ENCODE measurements at regions not wholly inside any gene's neighbourhood (a gene's known extent, or its start where the extent isn't known, plus 50 kb on each side); places are given as distances from the start of the nearest gene placed in this dataset.

- Mint-ChIP-seq H3K4me1 (ENCODE audit: low read depth) (no peaks in the 10 kb centered on the region), H3K4me3 (no peak overlapping the region), H3K27ac (no peak overlapping the region), H3K9me3 (peaks cover 4% of the 10 kb centered on the region), H3K27me3 (no peaks in the 10 kb centered on the region), H3K36me3 (no peaks in the 10 kb centered on the region)
- intact Hi-C loops (cut with micrococcal nuclease): no loop called here
- ChIA-PET CTCF (no interaction called here), POLR2A (no interaction called here)
- DNase-seq: no peak
These were observed 615.7 kb upstream of the UBE2E2 start for GRCh38 chr3:22587446-22587845.

- H3K36me3 Mint-ChIP-seq: no peaks in the 10 kb centered on the region
- H3K4me1 Mint-ChIP-seq (ENCODE audit: low read depth): no peaks in the 10 kb centered on the region
- peaks cover 9% of the 10 kb centered on the region for H3K9me3 Mint-ChIP-seq
- intact Hi-C loops (cut with micrococcal nuclease): no loop called here
- DNase-seq: no peak
- H3K27ac Mint-ChIP-seq: no peak overlapping the region
- no peak overlapping the region for H3K4me3 Mint-ChIP-seq
- ChIA-PET CTCF (no interaction called here), POLR2A (no interaction called here)
- no peaks in the 10 kb centered on the region for H3K27me3 Mint-ChIP-seq
These were observed 609.5 kb upstream of the UBE2E2 start for GRCh38 chr3:22593638-22594037.

- Mint-ChIP-seq H3K27me3 (no peaks in the 10 kb centered on the region), H3K4me1 (ENCODE audit: low read depth) (no peaks in the 10 kb centered on the region), H3K27ac (no peak overlapping the region), H3K36me3 (no peaks in the 10 kb centered on the region), H3K4me3 (no peak overlapping the region), H3K9me3 (peaks cover 9% of the 10 kb centered on the region)
- POLR2A ChIA-PET: no interaction called here
- CTCF ChIA-PET: no interaction called here
- intact Hi-C loops (cut with micrococcal nuclease): no loop called here
- no peak for DNase-seq
These were observed 608.1 kb upstream of the UBE2E2 start for GRCh38 chr3:22594990-22595389.

- no peak for DNase-seq
- Mint-ChIP-seq H3K27me3 (no peaks in the 10 kb centered on the region), H3K36me3 (no peaks in the 10 kb centered on the region), H3K4me3 (no peak overlapping the region), H3K27ac (no peak overlapping the region), H3K4me1 (ENCODE audit: low read depth) (no peaks in the 10 kb centered on the region), H3K9me3 (peaks cover 4% of the 10 kb centered on the region)
- ChIA-PET CTCF (no interaction called here), POLR2A (no interaction called here)
- intact Hi-C loops (cut with micrococcal nuclease): no loop called here
These were observed 596.7 kb upstream of the UBE2E2 start for GRCh38 chr3:22606461-22606860.

- no peaks in the 10 kb centered on the region for H3K36me3 Mint-ChIP-seq
- no peak overlapping the region for H3K4me3 Mint-ChIP-seq
- DNase-seq: no peak
- ChIA-PET CTCF (no interaction called here), POLR2A (no interaction called here)
- intact Hi-C loops (cut with micrococcal nuclease): no loop called here
- H3K27ac Mint-ChIP-seq: no peak overlapping the region
- H3K4me1 Mint-ChIP-seq (ENCODE audit: low read depth): no peaks in the 10 kb centered on the region
- H3K27me3 Mint-ChIP-seq: no peaks in the 10 kb centered on the region
- H3K9me3 Mint-ChIP-seq: peaks cover 4% of the 10 kb centered on the region
These were observed 596.2 kb upstream of the UBE2E2 start for GRCh38 chr3:22606938-22607337.

- peaks cover 4% of the 10 kb centered on the region for H3K9me3 Mint-ChIP-seq
- no peaks in the 10 kb centered on the region for H3K36me3 Mint-ChIP-seq
- no peak for DNase-seq
- CTCF ChIA-PET: no interaction called here
- POLR2A ChIA-PET: no interaction called here
- no peak overlapping the region for H3K4me3 Mint-ChIP-seq
- H3K27me3 Mint-ChIP-seq: no peaks in the 10 kb centered on the region
- intact Hi-C loops (cut with micrococcal nuclease): no loop called here
- H3K27ac Mint-ChIP-seq: no peak overlapping the region
- no peaks in the 10 kb centered on the region for H3K4me1 Mint-ChIP-seq (ENCODE audit: low read depth)
These were observed 595.0 kb upstream of the UBE2E2 start for GRCh38 chr3:22608093-22608492.

- no peak for DNase-seq
- H3K9me3 Mint-ChIP-seq: peaks cover 4% of the 10 kb centered on the region
- H3K27me3 Mint-ChIP-seq: no peaks in the 10 kb centered on the region
- ChIA-PET CTCF (no interaction called here), POLR2A (no interaction called here)
- H3K4me3 Mint-ChIP-seq: no peak overlapping the region
- intact Hi-C loops (cut with micrococcal nuclease): no loop called here
- H3K36me3 Mint-ChIP-seq: no peaks in the 10 kb centered on the region
- H3K4me1 Mint-ChIP-seq (ENCODE audit: low read depth): no peaks in the 10 kb centered on the region
- no peak overlapping the region for H3K27ac Mint-ChIP-seq
These were observed 594.4 kb upstream of the UBE2E2 start for GRCh38 chr3:22608721-22609120.

- Mint-ChIP-seq H3K27me3 (no peaks in the 10 kb centered on the region), H3K9me3 (peaks cover 4% of the 10 kb centered on the region), H3K4me3 (no peak overlapping the region), H3K4me1 (ENCODE audit: low read depth) (no peaks in the 10 kb centered on the region), H3K27ac (no peak overlapping the region), H3K36me3 (no peaks in the 10 kb centered on the region)
- intact Hi-C loops (cut with micrococcal nuclease): no loop called here
- ChIA-PET POLR2A (no interaction called here), CTCF (no interaction called here)
- DNase-seq: no peak
These were observed 594.0 kb upstream of the UBE2E2 start for GRCh38 chr3:22609139-22609538.

- H3K36me3 Mint-ChIP-seq: no peaks in the 10 kb centered on the region
- H3K4me1 Mint-ChIP-seq (ENCODE audit: low read depth): no peaks in the 10 kb centered on the region
- no peak for DNase-seq
- no peaks in the 10 kb centered on the region for H3K27me3 Mint-ChIP-seq
- H3K9me3 Mint-ChIP-seq: peaks cover 4% of the 10 kb centered on the region
- POLR2A ChIA-PET: no interaction called here
- CTCF ChIA-PET: no interaction called here
- no peak overlapping the region for H3K4me3 Mint-ChIP-seq
- H3K27ac Mint-ChIP-seq: no peak overlapping the region
- intact Hi-C loops (cut with micrococcal nuclease): no loop called here
These were observed 590.2 kb upstream of the UBE2E2 start for GRCh38 chr3:22612927-22613326.

GRCh38 chr3:22615790-22616189, 587.3 kb upstream of the UBE2E2 start:
- no peaks in the 10 kb centered on the region for H3K4me1 Mint-ChIP-seq (ENCODE audit: low read depth)
- no peaks in the 10 kb centered on the region for H3K27me3 Mint-ChIP-seq
- CTCF ChIA-PET: no interaction called here
- no peaks in the 10 kb centered on the region for H3K36me3 Mint-ChIP-seq
- H3K4me3 Mint-ChIP-seq: no peak overlapping the region
- H3K27ac Mint-ChIP-seq: no peak overlapping the region
- DNase-seq: no peak
- POLR2A ChIA-PET: no interaction called here
- H3K9me3 Mint-ChIP-seq: peaks cover 8% of the 10 kb centered on the region
- intact Hi-C loops (cut with micrococcal nuclease): no loop called here

- no peak overlapping the region for H3K4me3 Mint-ChIP-seq
- DNase-seq: no peak
- no peaks in the 10 kb centered on the region for H3K4me1 Mint-ChIP-seq (ENCODE audit: low read depth)
- H3K27ac Mint-ChIP-seq: no peak overlapping the region
- H3K27me3 Mint-ChIP-seq: no peaks in the 10 kb centered on the region
- CTCF ChIA-PET: no interaction called here
- POLR2A ChIA-PET: no interaction called here
- no peaks in the 10 kb centered on the region for H3K36me3 Mint-ChIP-seq
- intact Hi-C loops (cut with micrococcal nuclease): no loop called here
- H3K9me3 Mint-ChIP-seq: peaks cover 8% of the 10 kb centered on the region
These were observed 585.8 kb upstream of the UBE2E2 start for GRCh38 chr3:22617372-22617771.

GRCh38 chr3:22620498-22620897, 582.6 kb upstream of the UBE2E2 start:
- H3K9me3 Mint-ChIP-seq: peaks cover 17% of the 10 kb centered on the region
- no peak overlapping the region for H3K4me3 Mint-ChIP-seq
- no peak overlapping the region for H3K27ac Mint-ChIP-seq
- H3K4me1 Mint-ChIP-seq (ENCODE audit: low read depth): no peaks in the 10 kb centered on the region
- no peaks in the 10 kb centered on the region for H3K36me3 Mint-ChIP-seq
- DNase-seq: no peak
- ChIA-PET POLR2A (no interaction called here), CTCF (no interaction called here)
- no peaks in the 10 kb centered on the region for H3K27me3 Mint-ChIP-seq
- intact Hi-C loops (cut with micrococcal nuclease): no loop called here

GRCh38 chr3:22621205-22621809, 581.8 kb upstream of the UBE2E2 start:
- no peaks in the 10 kb centered on the region for H3K27me3 Mint-ChIP-seq
- ChIA-PET POLR2A (no interaction called here), CTCF (no interaction called here)
- no peaks in the 10 kb centered on the region for H3K36me3 Mint-ChIP-seq
- no peak overlapping the region for H3K27ac Mint-ChIP-seq
- H3K9me3 Mint-ChIP-seq: peaks cover 19% of the 10 kb centered on the region
- no peak for DNase-seq
- no peaks in the 10 kb centered on the region for H3K4me1 Mint-ChIP-seq (ENCODE audit: low read depth)
- H3K4me3 Mint-ChIP-seq: no peak overlapping the region
- intact Hi-C loops (cut with micrococcal nuclease): no loop called here

GRCh38 chr3:22627993-22628499, 575.1 kb upstream of the UBE2E2 start:
- H3K36me3 Mint-ChIP-seq: no peaks in the 10 kb centered on the region
- POLR2A ChIA-PET: no interaction called here
- H3K4me1 Mint-ChIP-seq (ENCODE audit: low read depth): no peaks in the 10 kb centered on the region
- intact Hi-C loops (cut with micrococcal nuclease): no loop called here
- H3K4me3 Mint-ChIP-seq: no peak overlapping the region
- no peaks in the 10 kb centered on the region for H3K27me3 Mint-ChIP-seq
- no peak for DNase-seq
- CTCF ChIA-PET: no interaction called here
- H3K9me3 Mint-ChIP-seq: peaks cover 16% of the 10 kb centered on the region
- no peak overlapping the region for H3K27ac Mint-ChIP-seq

All from activated CD4-positive, alpha-beta memory T cell treated with anti-CD3 and anti-CD28 coated beads for 36 hours (primary cell).